ENCODE measurements at regions not wholly inside any gene's neighbourhood (a gene's known extent, or its start where the extent isn't known, plus 50 kb on each side); places are given as distances from the start of the nearest gene placed in this dataset.
A peak's percentile ranks its signal among the peaks of the same experiment; 100 is the strongest.
"Not testable (repeated sequence)": the region's sequence is repeated elsewhere in the genome, so short reads cannot be mapped to it uniquely, and the experiment has no call there.

GRCh38 chrX:39244147-39244546 is 442.9 kb downstream of the MID1IP1 start:
- DNase-seq: no peak

DNA sequence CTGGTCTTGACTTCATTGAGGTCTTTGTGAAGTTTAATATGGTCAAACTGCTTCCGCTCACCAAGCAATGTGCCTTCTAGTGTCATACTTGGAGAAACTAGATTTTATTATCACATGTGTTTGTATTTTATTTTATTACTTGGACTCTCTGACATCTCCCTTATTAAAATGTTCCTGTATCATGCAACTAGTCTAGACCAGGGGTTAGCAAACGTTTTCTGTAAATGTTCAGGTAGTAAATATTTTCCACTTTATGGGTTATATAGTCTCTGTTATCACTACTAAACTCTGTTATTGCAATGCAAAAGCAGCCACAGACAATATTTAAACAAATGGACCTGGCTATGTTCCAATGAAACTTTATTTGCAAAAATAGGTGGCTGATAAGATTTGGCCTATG is 443.8 kb downstream of the MID1IP1 start:
- no peak for DNase-seq

GRCh38 chrX:39247536-39247935 is 446.3 kb downstream of the MID1IP1 start:
- DNase-seq: no peak

DNA sequence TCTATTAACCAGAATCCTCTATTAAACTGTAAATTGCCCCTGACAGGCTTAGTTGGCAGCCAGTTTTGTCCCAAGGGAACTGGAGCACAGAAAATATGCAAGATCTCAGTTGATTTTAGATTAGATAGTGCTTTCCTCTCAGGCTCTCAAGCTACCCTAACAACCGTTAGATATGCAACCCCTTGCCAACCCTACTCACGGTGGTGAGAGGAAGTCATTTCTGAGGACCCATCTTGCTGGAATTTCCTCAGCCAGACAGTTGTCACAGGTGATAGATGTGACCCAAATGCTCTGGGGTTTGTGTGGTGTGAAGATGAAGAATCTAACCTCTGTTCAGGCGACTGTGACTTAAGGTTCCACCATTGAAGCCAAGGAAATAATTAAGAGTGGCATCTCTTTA is 447.1 kb downstream of the MID1IP1 start:
- DNase-seq: no peak

DNA sequence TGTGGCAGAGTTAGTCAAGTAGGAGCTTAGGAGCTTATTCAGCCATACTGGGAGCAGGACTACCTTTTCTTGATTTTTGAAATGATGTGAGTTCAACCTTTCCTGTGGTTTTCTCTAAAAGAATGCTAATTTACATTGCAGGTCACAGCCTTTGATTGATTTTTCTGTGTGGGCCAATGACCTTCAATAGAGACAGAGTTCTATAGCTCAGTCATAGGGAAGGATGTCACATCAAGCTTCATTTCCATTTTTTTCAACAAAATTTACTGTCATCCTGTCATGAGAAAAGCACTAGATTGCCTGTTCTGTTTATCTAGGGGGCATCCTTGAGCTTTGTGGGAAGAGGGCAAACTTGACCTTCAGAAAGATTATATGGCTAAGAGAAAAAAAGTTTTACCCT is 448.7 kb downstream of the MID1IP1 start:
- DNase-seq: no peak

DNA sequence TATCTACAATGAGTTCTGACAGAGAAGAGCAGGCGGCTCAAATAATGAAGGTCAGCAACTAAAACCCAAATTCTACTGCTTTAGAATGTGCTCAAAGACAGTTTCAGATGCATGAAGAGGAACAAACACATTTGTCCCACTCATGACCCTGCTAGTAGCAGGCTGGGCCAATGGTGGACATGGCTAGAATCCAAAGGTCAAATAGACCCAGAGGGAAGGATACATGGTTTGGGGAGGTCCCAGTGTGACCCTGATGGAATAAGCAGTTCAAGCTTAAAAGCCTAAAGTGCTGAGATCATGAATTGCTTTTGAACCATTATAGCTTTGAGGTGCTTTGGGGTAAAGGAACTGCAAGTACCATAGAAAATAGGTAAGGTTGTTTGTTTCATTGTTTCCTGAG is 450.7 kb downstream of the MID1IP1 start:
- no peak for DNase-seq

- DNase-seq: no peak
These were observed 452.3 kb downstream of the MID1IP1 start for GRCh38 chrX:39253551-39253950.

- DNase-seq: no peak
These were observed 457.1 kb downstream of the MID1IP1 start for GRCh38 chrX:39258331-39258730.

GRCh38 chrX:39260965-39261364 is 459.7 kb downstream of the MID1IP1 start:
- DNase-seq: no peak

DNA sequence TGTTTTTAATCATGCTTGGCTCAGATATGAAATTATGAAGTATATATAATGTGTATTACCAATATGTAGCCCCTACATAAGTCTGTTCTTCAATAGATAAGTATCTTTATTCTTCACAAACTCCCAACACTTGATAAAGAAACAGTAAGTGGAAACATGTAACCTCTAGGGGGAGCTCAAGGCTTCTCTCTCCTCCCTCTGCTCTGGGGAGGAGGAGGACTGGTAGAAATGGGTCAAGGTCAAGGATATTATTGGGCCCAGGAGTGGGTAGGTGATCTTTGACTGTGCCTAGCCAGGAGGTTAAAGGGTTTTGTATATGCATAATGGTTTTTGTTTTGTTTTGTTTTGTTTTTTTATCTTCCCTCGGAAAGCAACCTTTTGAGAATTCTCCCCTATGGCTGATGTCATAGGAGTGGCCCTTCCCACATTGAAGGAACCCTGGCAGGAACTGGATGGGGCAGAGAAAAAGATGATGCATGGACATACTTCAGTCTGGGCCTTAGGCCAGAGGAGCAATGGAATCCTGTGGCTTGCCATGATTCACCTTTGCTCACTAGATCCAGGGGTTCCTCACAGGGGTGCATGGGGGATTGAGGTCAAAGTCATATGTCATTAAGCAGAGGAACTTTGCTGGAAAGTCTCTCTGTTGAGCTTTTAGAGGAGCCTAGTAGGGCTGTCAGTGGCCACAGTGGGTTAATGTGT is 460.3 kb downstream of the MID1IP1 start:
- DNase-seq: peak; percentile 48

GRCh38 chrX:39262641-39263040 is 461.4 kb downstream of the MID1IP1 start:
- DNase-seq: no peak

DNA sequence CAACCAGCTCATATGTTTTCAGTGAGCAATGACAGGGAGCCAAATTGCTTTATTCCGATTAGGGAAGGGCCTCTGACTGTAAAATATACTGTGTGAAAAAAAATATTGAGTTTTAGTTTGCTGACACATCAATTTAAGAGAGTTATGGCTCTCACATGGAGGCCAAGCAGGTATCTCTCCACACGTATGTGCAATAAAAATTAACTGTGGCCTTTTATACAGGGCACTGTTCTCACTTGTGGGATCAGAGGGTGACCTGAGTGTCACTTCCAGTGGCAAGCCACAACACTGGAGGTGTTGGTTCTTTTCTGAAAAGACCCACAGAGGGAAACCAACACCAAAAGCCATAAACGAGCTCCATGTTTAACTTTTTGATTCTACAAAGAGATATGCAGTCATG is 462.8 kb downstream of the MID1IP1 start:
- DNase-seq: peak; percentile 19

DNA sequence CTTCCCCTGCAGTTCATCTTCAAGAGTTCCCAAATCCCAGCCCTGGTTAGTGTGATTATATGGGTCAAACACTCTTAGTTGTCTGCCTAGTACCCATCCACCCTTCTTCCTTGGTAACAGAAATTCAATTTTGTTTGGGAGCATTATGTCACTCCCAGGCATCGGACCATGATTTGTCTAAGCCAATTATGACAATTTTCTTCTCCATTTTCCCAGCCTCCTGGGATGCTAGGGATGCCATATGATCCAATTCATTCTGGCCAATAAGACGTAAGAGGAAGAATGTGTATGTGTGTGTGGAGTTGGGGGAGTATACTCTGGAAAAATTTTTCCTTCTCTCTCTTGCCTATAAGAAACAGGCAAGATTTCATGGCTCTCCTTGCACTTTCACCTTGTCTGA is 465.9 kb downstream of the MID1IP1 start:
- no peak for DNase-seq

DNA sequence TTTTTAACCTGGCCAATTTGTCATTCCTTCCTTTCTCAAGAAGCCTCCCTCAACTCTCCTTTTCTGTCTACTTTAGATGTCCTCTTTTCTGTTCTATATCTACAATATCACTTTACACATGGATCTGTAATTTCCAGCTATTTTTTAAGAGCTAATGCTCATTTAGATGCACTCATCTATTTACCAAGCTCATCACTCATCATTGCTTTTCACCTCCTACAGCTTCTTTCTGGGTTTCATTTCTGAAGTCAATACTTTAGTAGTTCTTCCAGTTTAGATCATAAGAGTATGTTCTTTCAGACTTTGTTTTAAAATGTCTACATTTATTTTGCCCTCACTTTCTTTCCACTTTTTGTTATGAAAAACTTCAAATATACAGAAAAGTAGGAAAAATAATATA is 466.9 kb downstream of the MID1IP1 start:
- no peak for DNase-seq

DNA sequence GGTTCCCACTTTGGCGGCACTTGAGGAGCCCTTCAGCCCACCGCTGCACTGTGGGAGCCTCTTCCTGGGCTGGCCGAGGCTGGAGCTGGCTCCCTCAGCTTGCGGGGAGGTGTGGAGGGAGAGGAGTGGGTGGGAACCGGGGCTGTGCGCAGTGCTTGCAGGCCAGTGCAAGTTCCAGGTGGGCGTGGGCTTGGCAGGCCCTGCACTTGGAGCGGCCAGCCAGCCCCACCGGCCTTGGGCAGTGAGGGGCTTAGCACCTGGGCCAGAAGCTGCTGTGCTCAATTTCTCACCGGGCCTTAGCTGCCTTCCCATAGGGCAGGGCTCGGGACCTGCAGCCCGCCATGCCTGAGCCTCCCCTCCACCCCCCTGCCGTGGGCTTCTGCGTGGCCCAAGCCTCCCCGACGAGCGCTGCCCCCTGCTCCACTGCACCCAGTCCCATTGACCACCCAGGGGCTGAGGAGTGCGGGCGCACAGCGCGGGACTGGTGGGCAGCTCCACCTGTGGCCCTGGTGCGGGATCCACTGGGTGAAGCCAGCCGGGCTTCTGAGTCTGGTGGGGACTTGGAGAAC is 474.3 kb downstream of the MID1IP1 start:
- no peak for DNase-seq

GRCh38 chrX:39277685-39278390 is 476.6 kb downstream of the MID1IP1 start:
- not testable (repeated sequence) for DNase-seq

DNA sequence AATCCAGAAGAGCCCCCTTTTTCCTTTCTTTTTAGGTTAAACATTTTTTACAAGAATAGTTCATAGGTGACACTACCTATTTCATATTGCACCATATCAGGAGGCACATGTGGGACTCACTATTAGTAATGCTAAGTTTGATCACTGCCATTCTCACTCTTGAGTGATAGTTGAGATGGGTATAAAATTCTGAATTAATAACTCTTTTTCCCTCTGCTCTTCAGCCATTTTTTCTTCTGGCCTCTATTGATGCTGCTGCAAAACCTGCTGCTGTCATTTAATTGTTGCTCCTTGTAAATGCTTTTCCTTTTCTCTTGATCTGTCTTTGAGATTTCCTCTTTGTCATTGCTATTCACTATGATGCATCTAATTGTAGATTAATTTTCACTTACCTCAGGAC is 482.0 kb downstream of the MID1IP1 start:
- no peak for DNase-seq

DNA sequence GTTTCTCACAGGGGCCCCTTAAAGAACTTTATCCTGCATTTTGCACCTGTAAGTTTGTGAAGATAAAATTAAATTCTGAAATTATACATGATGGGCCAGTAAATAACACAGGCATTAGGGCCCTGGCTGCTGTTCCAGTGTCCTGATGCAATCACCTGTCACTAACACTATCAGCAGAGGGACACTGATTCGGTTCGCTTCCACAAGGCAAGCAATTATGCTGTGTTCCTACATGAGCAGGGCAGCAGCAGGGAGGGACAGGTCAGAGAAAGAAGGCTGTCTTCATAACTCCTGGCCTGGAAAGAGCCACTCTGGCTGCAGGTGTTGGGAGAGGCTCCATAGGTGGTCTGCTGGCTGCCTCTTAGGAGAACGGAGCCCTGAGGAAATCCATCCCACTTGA is 487.3 kb downstream of the MID1IP1 start:
- no peak for DNase-seq

GRCh38 chrX:39289827-39290226 is 488.6 kb downstream of the MID1IP1 start:
- DNase-seq: no peak

DNA sequence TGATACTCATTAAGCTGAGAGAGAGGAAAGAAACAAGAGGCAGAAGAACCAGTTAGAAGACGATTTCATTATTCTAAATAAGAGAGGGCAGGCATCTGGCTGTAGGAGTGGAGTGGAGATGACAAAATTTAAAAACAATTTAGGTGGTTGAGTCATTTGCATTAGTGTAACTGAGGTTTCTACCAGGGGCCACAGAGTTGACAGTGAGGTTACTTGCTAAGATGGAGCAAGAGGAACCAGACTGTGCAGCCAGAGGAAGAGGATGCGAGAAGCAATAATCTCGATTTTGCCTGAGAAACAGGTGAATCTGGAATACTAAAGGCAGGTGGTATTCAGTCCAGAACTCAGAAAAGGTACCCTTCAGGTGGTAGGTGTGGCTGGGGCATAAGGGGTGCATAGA is 491.9 kb downstream of the MID1IP1 start:
- no peak for DNase-seq

DNA sequence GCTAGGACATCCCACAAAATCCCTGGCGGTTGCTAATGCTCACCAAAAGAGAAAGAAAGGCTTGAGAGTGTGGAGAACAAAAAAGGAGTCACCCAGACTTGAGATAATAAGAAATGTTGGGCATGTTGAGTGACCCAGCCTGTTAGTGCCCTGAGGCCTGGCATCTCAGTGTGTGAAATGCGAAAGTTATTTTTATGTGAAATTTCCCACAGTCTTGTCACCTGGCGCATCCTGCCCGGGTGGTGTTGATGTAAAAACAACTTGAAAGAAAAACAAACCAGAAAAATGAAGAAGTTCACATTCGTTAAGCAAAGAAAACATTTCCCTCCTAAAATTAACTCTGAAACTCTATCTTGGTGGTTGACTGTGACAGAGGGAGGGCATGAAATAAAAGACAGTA is 495.2 kb downstream of the MID1IP1 start:
- no peak for DNase-seq

- no peak for DNase-seq
These were observed 497.6 kb downstream of the MID1IP1 start for GRCh38 chrX:39298821-39299220.

DNA sequence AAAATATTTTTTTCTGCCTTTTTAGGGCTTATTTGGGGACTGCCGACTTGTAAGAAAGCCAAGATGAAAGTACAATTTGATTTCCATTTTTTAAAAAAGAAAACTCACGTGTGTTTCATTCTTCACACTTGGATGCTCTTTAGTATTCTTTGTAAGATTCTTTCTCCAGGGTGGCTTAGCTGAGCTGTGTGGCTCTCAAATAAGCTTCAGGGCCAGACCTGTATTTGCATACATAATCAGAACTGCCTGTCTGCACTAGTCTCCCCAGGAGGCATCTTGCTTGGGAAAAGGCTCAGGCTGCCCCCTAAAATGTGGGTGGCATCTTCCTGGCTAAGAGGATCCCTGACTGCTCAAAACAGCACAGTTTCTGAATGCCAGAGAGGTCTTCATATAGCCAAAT is 498.4 kb downstream of the MID1IP1 start:
- no peak for DNase-seq

DNA sequence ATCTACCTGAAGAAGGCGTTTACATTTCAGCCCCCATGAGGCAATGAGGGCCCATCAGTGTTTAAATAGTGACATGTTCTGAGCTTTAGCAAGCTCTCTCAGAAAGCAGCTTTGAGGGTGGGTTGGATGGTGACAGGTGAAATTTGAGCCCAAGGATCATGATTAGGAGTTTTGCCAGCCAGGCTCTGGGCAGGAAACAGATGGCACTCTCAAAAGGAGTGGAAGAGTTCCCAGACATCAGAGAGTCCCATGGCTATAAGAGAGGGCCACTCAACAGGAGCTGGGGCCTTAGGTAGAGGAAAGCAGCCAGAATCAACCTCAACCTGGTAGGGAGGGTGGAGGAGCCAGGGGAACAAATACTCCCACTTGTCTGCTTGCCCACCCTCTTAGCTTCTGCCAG is 499.8 kb downstream of the MID1IP1 start:
- no peak for DNase-seq

DNA sequence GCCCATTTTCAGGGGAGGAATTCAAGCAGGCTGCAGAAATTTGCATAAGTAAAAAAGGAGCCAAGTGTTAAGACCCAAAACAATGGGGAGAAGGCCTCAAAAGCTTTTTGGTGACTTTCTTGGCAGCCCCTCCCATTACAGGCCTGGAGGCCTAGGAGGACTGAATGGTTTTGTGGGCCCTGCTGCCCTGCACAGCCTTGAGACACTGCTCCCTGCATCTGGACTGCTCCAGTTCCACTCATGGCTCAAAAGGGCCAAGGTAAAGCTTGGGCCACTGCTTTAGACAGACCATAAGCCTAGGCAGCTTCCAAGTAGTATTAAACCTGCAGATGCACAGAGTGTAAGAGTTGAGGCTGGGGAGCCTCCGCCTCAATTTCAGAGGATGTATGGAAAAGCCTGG is 501.6 kb downstream of the MID1IP1 start:
- no peak for DNase-seq
